ENCODE measurements at regions not wholly inside any gene's neighbourhood (a gene's known extent, or its start where the extent isn't known, plus 50 kb on each side); places are given as distances from the start of the nearest gene placed in this dataset.

GRCh38 chr20:50303573-50304500 is 113.2 kb downstream of the CEBPB start (continued):
- TF ChIP-seq ETS1 (conservative IDR thresholded peaks at IDR 0.05; ENCODE audit: control insufficient read depth, low read depth, low read length) (0 out of 2 replicates have a peak, but pooled peaks have one; percentile 35), AFF1 (IDR thresholded peaks at IDR 0.05; ENCODE audit: low read depth in 1 of 2, partially characterized antibody in 2 of 2) (no peak), XRCC3 (IDR thresholded peaks at IDR 0.05) (no peak), ZKSCAN8 (CRISPR knock-in tag; IDR thresholded peaks at IDR 0.05) (no peak), BCOR (IDR thresholded peaks at IDR 0.05) (peak; percentile 74)

Measured in K562 (cell line).